WTC11 (cell line): ENCODE measurements at regions not wholly inside any gene's neighbourhood (a gene's known extent, or its start where the extent isn't known, plus 50 kb on each side); places are given as distances from the start of the nearest gene placed in this dataset.

Experiments
- ATAC-seq: fragments of 200-7000 bp; cut with Tn5 transposase; 2 replicates; pipeline ENCODE4 v1.10.0; 2021; ENCODE audit warnings: mild to moderate bottlenecking, moderate library complexity
- CTCF ChIA-PET: fragments of 300-600 bp; sonication (Branson Sonifier 250); formaldehyde crosslinking; loops from one replicate; lab custom pipeline; 2021; ENCODE audit warnings: antibody characterized with exemption; lab: Charles Lee
- POLR2A ChIA-PET: fragments of 350-600 bp; sonication (Branson Sonifier 250); formaldehyde crosslinking; loops from one replicate; lab custom pipeline; 2021; ENCODE audit warnings: antibody characterized with exemption; lab: Charles Lee
- DNase-seq: peaks from one replicate; pipeline ENCODE4 v3.0.0; 2021; ENCODE audit warnings: low spot score
- H3K27ac Mint-ChIP-seq: 2 replicates; pipeline ENCODE4 v1.8.0; 2021; ENCODE audit warnings: mixed read lengths
- H3K27me3 Mint-ChIP-seq: 2 replicates; pipeline ENCODE4 v1.8.0; 2021; ENCODE audit warnings: low read depth, mild to moderate bottlenecking, moderate library complexity, mixed read lengths
- H3K36me3 Mint-ChIP-seq: 2 replicates; pipeline ENCODE4 v1.8.0; 2021; ENCODE audit warnings: mixed read lengths
- H3K4me1 Mint-ChIP-seq: 2 replicates; pipeline ENCODE4 v1.8.0; 2022; ENCODE audit warnings: mixed read lengths
- H3K4me3 Mint-ChIP-seq: 2 replicates; pipeline ENCODE4 v1.8.0; 2021; ENCODE audit warnings: mild to moderate bottlenecking, moderate library complexity, mixed read lengths
- H3K9me3 Mint-ChIP-seq: 2 replicates; pipeline ENCODE4 v1.8.0; 2021; ENCODE audit warnings: mixed read lengths
- ATF1 ChIP-seq: sonication (generic); formaldehyde crosslinking; IDR thresholded peaks from 2 replicates; pipeline ENCODE4 v1.8.1; 2023; ENCODE audit warnings: mild to moderate bottlenecking, moderate library complexity, missing genetic modification reagents
- GABPB1 ChIP-seq: sonication (generic); formaldehyde crosslinking; IDR thresholded peaks from 2 replicates; pipeline ENCODE4 v1.8.1; 2023; ENCODE audit warnings: mild to moderate bottlenecking, missing genetic modification reagents
- MXD4 ChIP-seq: fragments of 250-450 bp; sonication (Bioruptor Pico); IDR thresholded peaks from 2 replicates; pipeline ENCODE4 v1.8.0; 2021; ENCODE audit warnings: mild to moderate bottlenecking, moderate library complexity, borderline replicate concordance
- NR3C1 ChIP-seq: sonication (generic); formaldehyde crosslinking; conservative IDR thresholded peaks from 2 replicates; pipeline ENCODE4 v1.8.1; 2023; ENCODE audit warnings: low read depth, mild to moderate bottlenecking, missing genetic modification reagents
- TCF7 ChIP-seq: sonication (generic); formaldehyde crosslinking; IDR thresholded peaks from 2 replicates; pipeline ENCODE4 v1.8.0; 2022; ENCODE audit warnings: mild to moderate bottlenecking, low read depth, missing genetic modification reagents, moderate library complexity
- ZNF219 ChIP-seq: sonication (generic); formaldehyde crosslinking; IDR thresholded peaks from 2 replicates; pipeline ENCODE4 v1.8.0; 2023; ENCODE audit warnings: missing genetic modification reagents, mild to moderate bottlenecking, borderline replicate concordance
- ZNF232 ChIP-seq: sonication (generic); formaldehyde crosslinking; IDR thresholded peaks from 2 replicates; pipeline ENCODE4 v1.8.0; 2022; ENCODE audit warnings: mild to moderate bottlenecking, missing genetic modification reagents
- ZNF423 ChIP-seq: fragments of 250-450 bp; sonication (Bioruptor Pico); IDR thresholded peaks from 2 replicates; pipeline ENCODE4 v2.1.2; 2022; ENCODE audit warnings: mild to moderate bottlenecking, moderate library complexity
- TF ChIP-seq, protein P1 (sequence below): sonication (generic); formaldehyde crosslinking; IDR thresholded peaks from 2 replicates; pipeline ENCODE4 v1.8.0; 2023; ENCODE audit warnings: missing genetic modification reagents, mild to moderate bottlenecking, borderline replicate concordance
- TF ChIP-seq, protein P2 (sequence below): sonication (generic); formaldehyde crosslinking; IDR thresholded peaks from 2 replicates; pipeline ENCODE4 v1.8.1; 2022; ENCODE audit warnings: mild to moderate bottlenecking, moderate library complexity, missing genetic modification reagents
- TF ChIP-seq, protein P3 (sequence below): fragments of 200-600 bp; IDR thresholded peaks from 2 replicates; pipeline ENCODE4 v1.8.0; 2022; ENCODE audit warnings: antibody characterized with exemption
- TF ChIP-seq, protein P4 (sequence below): sonication (generic); formaldehyde crosslinking; IDR thresholded peaks from 2 replicates; pipeline ENCODE4 v1.8.0; 2022; ENCODE audit warnings: mild to moderate bottlenecking, missing genetic modification reagents

DNA sequence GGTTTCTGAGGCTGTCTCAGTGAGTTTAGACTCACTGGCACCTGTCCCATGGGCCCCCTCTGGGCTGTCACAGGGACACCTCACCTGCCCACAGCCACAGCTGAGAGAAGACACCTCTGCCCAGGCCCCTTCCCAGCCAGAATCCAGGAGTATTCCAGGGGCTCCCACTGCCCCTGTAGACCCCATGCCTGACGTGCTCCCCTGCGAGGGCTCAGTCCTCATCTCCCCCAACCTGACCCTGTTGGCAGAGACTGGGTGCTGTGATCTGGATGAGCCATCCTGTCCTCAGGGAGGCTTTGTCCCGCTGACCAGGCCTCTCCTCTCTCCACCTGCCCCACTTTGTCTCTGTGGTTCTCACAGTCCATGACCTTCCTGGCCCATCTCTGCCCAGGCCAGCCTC is 89.4 kb downstream of the DHRS2 start (continued):
- TF ChIP-seq, protein P1, sequence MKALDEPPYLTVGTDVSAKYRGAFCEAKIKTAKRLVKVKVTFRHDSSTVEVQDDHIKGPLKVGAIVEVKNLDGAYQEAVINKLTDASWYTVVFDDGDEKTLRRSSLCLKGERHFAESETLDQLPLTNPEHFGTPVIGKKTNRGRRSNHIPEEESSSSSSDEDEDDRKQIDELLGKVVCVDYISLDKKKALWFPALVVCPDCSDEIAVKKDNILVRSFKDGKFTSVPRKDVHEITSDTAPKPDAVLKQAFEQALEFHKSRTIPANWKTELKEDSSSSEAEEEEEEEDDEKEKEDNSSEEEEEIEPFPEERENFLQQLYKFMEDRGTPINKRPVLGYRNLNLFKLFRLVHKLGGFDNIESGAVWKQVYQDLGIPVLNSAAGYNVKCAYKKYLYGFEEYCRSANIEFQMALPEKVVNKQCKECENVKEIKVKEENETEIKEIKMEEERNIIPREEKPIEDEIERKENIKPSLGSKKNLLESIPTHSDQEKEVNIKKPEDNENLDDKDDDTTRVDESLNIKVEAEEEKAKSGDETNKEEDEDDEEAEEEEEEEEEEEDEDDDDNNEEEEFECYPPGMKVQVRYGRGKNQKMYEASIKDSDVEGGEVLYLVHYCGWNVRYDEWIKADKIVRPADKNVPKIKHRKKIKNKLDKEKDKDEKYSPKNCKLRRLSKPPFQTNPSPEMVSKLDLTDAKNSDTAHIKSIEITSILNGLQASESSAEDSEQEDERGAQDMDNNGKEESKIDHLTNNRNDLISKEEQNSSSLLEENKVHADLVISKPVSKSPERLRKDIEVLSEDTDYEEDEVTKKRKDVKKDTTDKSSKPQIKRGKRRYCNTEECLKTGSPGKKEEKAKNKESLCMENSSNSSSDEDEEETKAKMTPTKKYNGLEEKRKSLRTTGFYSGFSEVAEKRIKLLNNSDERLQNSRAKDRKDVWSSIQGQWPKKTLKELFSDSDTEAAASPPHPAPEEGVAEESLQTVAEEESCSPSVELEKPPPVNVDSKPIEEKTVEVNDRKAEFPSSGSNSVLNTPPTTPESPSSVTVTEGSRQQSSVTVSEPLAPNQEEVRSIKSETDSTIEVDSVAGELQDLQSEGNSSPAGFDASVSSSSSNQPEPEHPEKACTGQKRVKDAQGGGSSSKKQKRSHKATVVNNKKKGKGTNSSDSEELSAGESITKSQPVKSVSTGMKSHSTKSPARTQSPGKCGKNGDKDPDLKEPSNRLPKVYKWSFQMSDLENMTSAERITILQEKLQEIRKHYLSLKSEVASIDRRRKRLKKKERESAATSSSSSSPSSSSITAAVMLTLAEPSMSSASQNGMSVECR (CRISPR knock-in tag): no peak
- no peak for TF ChIP-seq MXD4 (CRISPR knock-in tag)
- TF ChIP-seq, protein P2, sequence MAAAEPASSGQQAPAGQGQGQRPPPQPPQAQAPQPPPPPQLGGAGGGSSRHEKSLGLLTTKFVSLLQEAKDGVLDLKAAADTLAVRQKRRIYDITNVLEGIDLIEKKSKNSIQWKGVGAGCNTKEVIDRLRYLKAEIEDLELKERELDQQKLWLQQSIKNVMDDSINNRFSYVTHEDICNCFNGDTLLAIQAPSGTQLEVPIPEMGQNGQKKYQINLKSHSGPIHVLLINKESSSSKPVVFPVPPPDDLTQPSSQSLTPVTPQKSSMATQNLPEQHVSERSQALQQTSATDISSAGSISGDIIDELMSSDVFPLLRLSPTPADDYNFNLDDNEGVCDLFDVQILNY (CRISPR knock-in tag): no peak

DNA sequence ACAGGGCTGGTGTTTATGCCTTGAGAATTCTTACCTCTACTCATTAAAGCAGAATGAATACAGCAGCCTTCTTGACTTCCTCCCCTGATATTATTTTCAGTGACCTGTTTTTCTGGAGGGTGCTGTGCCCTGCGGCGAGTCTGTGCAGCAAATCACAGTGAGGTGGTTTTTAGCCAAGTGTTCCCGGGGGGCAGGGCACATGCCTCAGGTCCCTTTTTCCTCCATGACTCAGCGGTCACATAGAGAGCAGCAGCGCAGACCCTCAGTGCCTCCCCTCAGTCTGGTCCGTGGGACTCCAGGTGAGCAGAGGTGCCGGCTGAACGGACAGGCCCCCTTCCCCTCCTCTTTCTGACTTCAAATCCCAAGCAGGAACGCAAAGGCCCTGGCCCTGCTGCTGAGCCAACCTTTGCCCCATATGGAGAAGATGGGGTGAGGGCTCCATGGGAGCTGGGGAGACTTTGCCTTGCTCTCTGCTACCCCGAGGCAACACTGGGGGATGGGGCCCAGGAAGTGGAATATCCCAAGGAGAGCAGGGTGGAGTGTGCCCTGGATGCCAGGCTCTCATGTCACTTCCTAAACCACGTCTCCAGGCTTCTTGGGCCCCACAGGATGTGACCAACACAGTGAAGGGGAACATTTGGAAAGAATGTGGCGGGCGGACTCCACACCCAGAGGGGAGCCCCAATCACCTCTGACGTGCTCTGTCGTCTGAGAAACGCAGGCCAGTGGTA is 90.0 kb downstream of the DHRS2 start:
- H3K4me1 Mint-ChIP-seq: no peaks in the 10 kb centered on the region
- POLR2A ChIA-PET: no interaction called here
- ATAC-seq (no peak), DNase-seq (no peak)
- no peak overlapping the region for H3K27ac Mint-ChIP-seq
- no peaks in the 10 kb centered on the region for H3K27me3 Mint-ChIP-seq
- TF ChIP-seq ZNF232 (CRISPR knock-in tag): no peak
- TF ChIP-seq ZNF219: no peak
- H3K4me3 Mint-ChIP-seq: no peak overlapping the region
- H3K36me3 Mint-ChIP-seq: no peaks in the 10 kb centered on the region
- no peaks in the 10 kb centered on the region for H3K9me3 Mint-ChIP-seq
- CTCF ChIA-PET: interaction anchor here (1.1 to 4.5 kb wide), 9 partner anchors 7 to 211 kb away, joined by 3 to 95 read pairs (median 11); no protein-coding TSS in a partner anchor

DNA sequence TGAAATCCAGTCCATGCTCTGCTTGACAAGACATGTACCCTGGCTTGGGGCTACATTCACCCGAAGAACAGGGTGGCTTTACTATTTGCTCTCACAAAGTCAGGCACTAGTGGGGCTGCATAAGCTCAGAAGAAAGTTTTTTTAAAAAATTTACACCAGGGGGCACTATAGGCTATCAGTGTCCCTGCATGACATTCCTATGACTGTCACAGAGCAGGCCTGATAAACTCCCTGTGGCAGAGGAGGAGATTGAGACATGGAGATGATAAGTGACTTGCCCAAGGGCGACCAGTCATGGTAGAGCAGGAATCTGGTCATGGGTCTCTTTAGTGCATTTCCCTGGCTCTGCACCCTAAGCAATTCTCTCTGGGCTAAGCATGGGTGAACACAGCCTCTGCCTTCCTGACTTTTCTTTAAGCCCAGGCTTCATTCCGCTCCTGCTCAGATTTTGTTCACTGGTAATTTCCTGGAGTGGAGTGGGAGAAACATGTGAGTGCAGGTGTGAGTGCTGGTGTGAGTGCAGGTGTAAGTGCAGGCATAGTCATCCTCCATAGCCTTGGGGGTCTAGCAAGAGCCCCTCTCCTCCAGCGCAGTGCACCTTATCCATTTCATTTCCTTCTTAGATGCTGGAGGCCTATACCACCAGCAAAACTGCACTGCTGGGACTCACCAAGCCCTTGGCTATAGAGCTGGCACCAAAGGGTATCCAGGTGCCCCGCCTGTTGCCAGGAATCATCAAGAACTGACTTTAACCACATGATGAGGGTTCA is 91.6 kb downstream of the DHRS2 start:
- POLR2A ChIA-PET: no interaction called here
- H3K4me1 Mint-ChIP-seq: no peaks in the 10 kb centered on the region
- no peak for TF ChIP-seq TCF7 (CRISPR knock-in tag)
- TF ChIP-seq NR3C1 (CRISPR knock-in tag): no peak
- TF ChIP-seq, protein P3, sequence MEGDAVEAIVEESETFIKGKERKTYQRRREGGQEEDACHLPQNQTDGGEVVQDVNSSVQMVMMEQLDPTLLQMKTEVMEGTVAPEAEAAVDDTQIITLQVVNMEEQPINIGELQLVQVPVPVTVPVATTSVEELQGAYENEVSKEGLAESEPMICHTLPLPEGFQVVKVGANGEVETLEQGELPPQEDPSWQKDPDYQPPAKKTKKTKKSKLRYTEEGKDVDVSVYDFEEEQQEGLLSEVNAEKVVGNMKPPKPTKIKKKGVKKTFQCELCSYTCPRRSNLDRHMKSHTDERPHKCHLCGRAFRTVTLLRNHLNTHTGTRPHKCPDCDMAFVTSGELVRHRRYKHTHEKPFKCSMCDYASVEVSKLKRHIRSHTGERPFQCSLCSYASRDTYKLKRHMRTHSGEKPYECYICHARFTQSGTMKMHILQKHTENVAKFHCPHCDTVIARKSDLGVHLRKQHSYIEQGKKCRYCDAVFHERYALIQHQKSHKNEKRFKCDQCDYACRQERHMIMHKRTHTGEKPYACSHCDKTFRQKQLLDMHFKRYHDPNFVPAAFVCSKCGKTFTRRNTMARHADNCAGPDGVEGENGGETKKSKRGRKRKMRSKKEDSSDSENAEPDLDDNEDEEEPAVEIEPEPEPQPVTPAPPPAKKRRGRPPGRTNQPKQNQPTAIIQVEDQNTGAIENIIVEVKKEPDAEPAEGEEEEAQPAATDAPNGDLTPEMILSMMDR: peak; percentile 61
- no peak for TF ChIP-seq ATF1
- TF ChIP-seq, protein P4, sequence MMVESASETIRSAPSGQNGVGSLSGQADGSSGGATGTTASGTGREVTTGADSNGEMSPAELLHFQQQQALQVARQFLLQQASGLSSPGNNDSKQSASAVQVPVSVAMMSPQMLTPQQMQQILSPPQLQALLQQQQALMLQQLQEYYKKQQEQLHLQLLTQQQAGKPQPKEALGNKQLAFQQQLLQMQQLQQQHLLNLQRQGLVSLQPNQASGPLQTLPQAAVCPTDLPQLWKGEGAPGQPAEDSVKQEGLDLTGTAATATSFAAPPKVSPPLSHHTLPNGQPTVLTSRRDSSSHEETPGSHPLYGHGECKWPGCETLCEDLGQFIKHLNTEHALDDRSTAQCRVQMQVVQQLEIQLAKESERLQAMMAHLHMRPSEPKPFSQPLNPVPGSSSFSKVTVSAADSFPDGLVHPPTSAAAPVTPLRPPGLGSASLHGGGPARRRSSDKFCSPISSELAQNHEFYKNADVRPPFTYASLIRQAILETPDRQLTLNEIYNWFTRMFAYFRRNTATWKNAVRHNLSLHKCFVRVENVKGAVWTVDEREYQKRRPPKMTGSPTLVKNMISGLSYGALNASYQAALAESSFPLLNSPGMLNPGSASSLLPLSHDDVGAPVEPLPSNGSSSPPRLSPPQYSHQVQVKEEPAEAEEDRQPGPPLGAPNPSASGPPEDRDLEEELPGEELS (CRISPR knock-in tag): no peak
- TF ChIP-seq ZNF423: no peak
- peak; percentile 24; the same call in 1 of the 2 replicates for TF ChIP-seq GABPB1 (CRISPR knock-in tag)
- DNase-seq (no peak), ATAC-seq (peak; percentile 86)
- H3K27ac Mint-ChIP-seq: no peak overlapping the region
- no peaks in the 10 kb centered on the region; the same call in 1 of the 2 replicates for H3K9me3 Mint-ChIP-seq
- CTCF ChIA-PET: interaction anchor here (0.6 to 4.5 kb wide), 33 partner anchors 9 to 406 kb away, joined by 3 to 95 read pairs (median 4); partner anchors contain the start of genes DCAF11, DHRS4, NRL and PABPN1
- H3K4me3 Mint-ChIP-seq: no peak overlapping the region
- H3K27me3 Mint-ChIP-seq: no peaks in the 10 kb centered on the region
- H3K36me3 Mint-ChIP-seq: no peaks in the 10 kb centered on the region
